ENCODE measurements at regions not wholly inside any gene's neighbourhood (a gene's known extent, or its start where the extent isn't known, plus 50 kb on each side); places are given as distances from the start of the nearest gene placed in this dataset.

DNA sequence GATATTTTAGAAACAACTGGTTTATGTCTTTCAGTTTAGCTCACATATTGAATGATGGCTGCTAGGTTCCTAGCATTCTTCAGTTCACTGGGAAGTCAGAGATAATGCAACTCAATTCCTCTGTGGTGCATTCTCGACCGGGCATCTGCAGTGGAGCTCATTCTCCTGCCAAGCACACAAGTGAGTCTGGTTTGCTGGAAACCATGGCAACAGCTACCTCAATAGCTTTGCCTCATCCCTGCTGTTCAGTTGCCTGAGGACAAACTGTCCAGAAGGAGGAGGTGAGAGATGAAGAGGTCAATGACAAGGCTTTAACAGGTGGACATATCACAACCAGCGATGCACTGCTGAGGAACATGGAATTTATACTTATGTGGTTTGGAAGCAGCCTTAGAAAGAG, 816.9 kb downstream of the AACS start:
- TF ChIP-seq, protein P1, sequence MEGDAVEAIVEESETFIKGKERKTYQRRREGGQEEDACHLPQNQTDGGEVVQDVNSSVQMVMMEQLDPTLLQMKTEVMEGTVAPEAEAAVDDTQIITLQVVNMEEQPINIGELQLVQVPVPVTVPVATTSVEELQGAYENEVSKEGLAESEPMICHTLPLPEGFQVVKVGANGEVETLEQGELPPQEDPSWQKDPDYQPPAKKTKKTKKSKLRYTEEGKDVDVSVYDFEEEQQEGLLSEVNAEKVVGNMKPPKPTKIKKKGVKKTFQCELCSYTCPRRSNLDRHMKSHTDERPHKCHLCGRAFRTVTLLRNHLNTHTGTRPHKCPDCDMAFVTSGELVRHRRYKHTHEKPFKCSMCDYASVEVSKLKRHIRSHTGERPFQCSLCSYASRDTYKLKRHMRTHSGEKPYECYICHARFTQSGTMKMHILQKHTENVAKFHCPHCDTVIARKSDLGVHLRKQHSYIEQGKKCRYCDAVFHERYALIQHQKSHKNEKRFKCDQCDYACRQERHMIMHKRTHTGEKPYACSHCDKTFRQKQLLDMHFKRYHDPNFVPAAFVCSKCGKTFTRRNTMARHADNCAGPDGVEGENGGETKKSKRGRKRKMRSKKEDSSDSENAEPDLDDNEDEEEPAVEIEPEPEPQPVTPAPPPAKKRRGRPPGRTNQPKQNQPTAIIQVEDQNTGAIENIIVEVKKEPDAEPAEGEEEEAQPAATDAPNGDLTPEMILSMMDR (IDR thresholded peaks at IDR 0.05 in 4 of 5, conservative IDR thresholded peaks at IDR 0.05 in 1 of 5): no peak
- no peak for TF ChIP-seq POLR2A (IDR thresholded peaks at IDR 0.05)

Data from gastrocnemius medialis (tissue), 4 donors.